Adipocyte (in vitro differentiated cells): ENCODE measurements at regions not wholly inside any gene's neighbourhood (a gene's known extent, or its start where the extent isn't known, plus 50 kb on each side); places are given as distances from the start of the nearest gene placed in this dataset.

ENCODE experiments used
- DNase-seq: peaks from one replicate; pipeline ENCODE4 v3.0.0-alpha.2; 2015; ENCODE audit warnings: low read depth
- H3K27me3 ChIP-seq: replicated peaks from 2 replicates; pipeline ENCODE4 v1.7.0; 2013; ENCODE audit warnings: mild to moderate bottlenecking, low read length, moderate library complexity; ENCODE audit not compliant: control insufficient read depth, insufficient read depth
- H3K36me3 ChIP-seq: 2 replicates; pipeline ENCODE4 v1.7.0; 2013; ENCODE audit warnings: low read length, mild to moderate bottlenecking, moderate library complexity; ENCODE audit not compliant: control insufficient read depth, insufficient read depth, severe bottlenecking
- H3K4me1 ChIP-seq: 2 replicates; pipeline ENCODE4 v1.7.0; 2013; ENCODE audit warnings: mild to moderate bottlenecking, low read length, moderate library complexity; ENCODE audit not compliant: control insufficient read depth, insufficient read depth
- H3K4me3 ChIP-seq: 2 replicates; pipeline ENCODE4 v1.7.0; 2013; ENCODE audit warnings: mild to moderate bottlenecking, low read length, moderate library complexity
- H3K9ac ChIP-seq: 2 replicates; pipeline ENCODE4 v1.7.0; 2013; ENCODE audit warnings: mild to moderate bottlenecking, low read length, moderate library complexity
- H3K9me3 ChIP-seq: 2 replicates; pipeline ENCODE4 v1.7.0; 2013; ENCODE audit warnings: mild to moderate bottlenecking, low read length, moderate library complexity; ENCODE audit not compliant: control insufficient read depth

- H3K4me1 ChIP-seq = no peaks in the 10 kb centered on the region
- no peaks in the 10 kb centered on the region for H3K27me3 ChIP-seq
- no peak overlapping the region for H3K9ac ChIP-seq
- no peak for DNase-seq
- no peaks in the 10 kb centered on the region for H3K9me3 ChIP-seq
- no peaks in the 10 kb centered on the region for H3K36me3 ChIP-seq
- H3K4me3 ChIP-seq = no peak overlapping the region
Measured at GRCh38 chr13:22287343-22287920, 616.6 kb downstream of the FGF9 start.

GRCh38 chr13:22288496-22288895 lies 617.6 kb downstream of the FGF9 start:
- DNase-seq = no peak
- no peaks in the 10 kb centered on the region for H3K9me3 ChIP-seq
- H3K36me3 ChIP-seq = no peaks in the 10 kb centered on the region
- H3K4me1 ChIP-seq = no peaks in the 10 kb centered on the region
- H3K27me3 ChIP-seq = no peaks in the 10 kb centered on the region
- H3K9ac ChIP-seq = no peak overlapping the region
- no peak overlapping the region for H3K4me3 ChIP-seq

GRCh38 chr13:22289711-22290110 lies 618.8 kb downstream of the FGF9 start:
- H3K9me3 ChIP-seq = no peaks in the 10 kb centered on the region
- H3K4me1 ChIP-seq = no peaks in the 10 kb centered on the region
- no peak overlapping the region for H3K4me3 ChIP-seq

GRCh38 chr13:22298530-22298929 lies 627.7 kb downstream of the FGF9 start:
- DNase-seq = no peak
- Histone ChIP-seq H3K27me3 (no peaks in the 10 kb centered on the region), H3K9ac (no peak overlapping the region), H3K4me1 (no peaks in the 10 kb centered on the region), H3K4me3 (no peak overlapping the region), H3K9me3 (peaks cover 10% of the 10 kb centered on the region), H3K36me3 (no peaks in the 10 kb centered on the region)

More at GRCh38 chr13:22289711-22290110, 618.8 kb downstream of the FGF9 start:
- no peak overlapping the region for H3K9ac ChIP-seq
- H3K27me3 ChIP-seq = no peaks in the 10 kb centered on the region
- no peak for DNase-seq
- no peaks in the 10 kb centered on the region for H3K36me3 ChIP-seq

GRCh38 chr13:22311734-22312404 lies 641.0 kb downstream of the FGF9 start:
- no peak for DNase-seq
- H3K4me3 ChIP-seq = no peak overlapping the region
- no peaks in the 10 kb centered on the region for H3K36me3 ChIP-seq
- no peaks in the 10 kb centered on the region for H3K4me1 ChIP-seq
- H3K27me3 ChIP-seq = no peaks in the 10 kb centered on the region
- no peak overlapping the region for H3K9ac ChIP-seq
- H3K9me3 ChIP-seq = no peaks in the 10 kb centered on the region

GRCh38 chr13:22312405-22312803 lies 641.5 kb downstream of the FGF9 start:
- H3K4me3 ChIP-seq = no peak overlapping the region
- no peaks in the 10 kb centered on the region for H3K36me3 ChIP-seq
- H3K9me3 ChIP-seq = no peaks in the 10 kb centered on the region
- no peaks in the 10 kb centered on the region for H3K4me1 ChIP-seq
- H3K9ac ChIP-seq = no peak overlapping the region
- DNase-seq = no peak
- H3K27me3 ChIP-seq = no peaks in the 10 kb centered on the region

- H3K27me3 ChIP-seq = no peaks in the 10 kb centered on the region
- no peaks in the 10 kb centered on the region for H3K36me3 ChIP-seq
- DNase-seq = no peak
- peaks cover 4% of the 10 kb centered on the region for H3K9me3 ChIP-seq
- H3K4me3 ChIP-seq = no peak overlapping the region
- no peak overlapping the region for H3K9ac ChIP-seq
- H3K4me1 ChIP-seq = no peaks in the 10 kb centered on the region
Measured at GRCh38 chr13:22316494-22317025, 645.7 kb downstream of the FGF9 start.

- no peaks in the 10 kb centered on the region for H3K4me1 ChIP-seq
- no peak for DNase-seq
- H3K9me3 ChIP-seq = peaks cover 4% of the 10 kb centered on the region
- no peaks in the 10 kb centered on the region for H3K27me3 ChIP-seq
- no peaks in the 10 kb centered on the region for H3K36me3 ChIP-seq
- no peak overlapping the region for H3K9ac ChIP-seq
- no peak overlapping the region for H3K4me3 ChIP-seq
Measured at GRCh38 chr13:22320991-22321390, 650.1 kb downstream of the FGF9 start.

- no peak overlapping the region for H3K4me3 ChIP-seq
- H3K4me1 ChIP-seq = no peaks in the 10 kb centered on the region
- no peak for DNase-seq
- no peaks in the 10 kb centered on the region for H3K36me3 ChIP-seq
- no peaks in the 10 kb centered on the region for H3K27me3 ChIP-seq
- no peak overlapping the region for H3K9ac ChIP-seq
- peaks cover 6% of the 10 kb centered on the region for H3K9me3 ChIP-seq
Measured at GRCh38 chr13:22325761-22326160, 654.9 kb downstream of the FGF9 start.

GRCh38 chr13:22332416-22332815 lies 661.5 kb downstream of the FGF9 start:
- H3K9me3 ChIP-seq = peaks cover 6% of the 10 kb centered on the region
- no peak for DNase-seq

GRCh38 chr13:22336460-22336859 lies 665.6 kb downstream of the FGF9 start:
- H3K4me1 ChIP-seq = no peaks in the 10 kb centered on the region
- no peaks in the 10 kb centered on the region for H3K9me3 ChIP-seq
- no peaks in the 10 kb centered on the region for H3K27me3 ChIP-seq
- H3K9ac ChIP-seq = no peak overlapping the region
- no peaks in the 10 kb centered on the region for H3K36me3 ChIP-seq
- DNase-seq = no peak
- no peak overlapping the region for H3K4me3 ChIP-seq

More at GRCh38 chr13:22332416-22332815, 661.5 kb downstream of the FGF9 start:
- H3K36me3 ChIP-seq = no peaks in the 10 kb centered on the region
- H3K9ac ChIP-seq = no peak overlapping the region
- H3K4me3 ChIP-seq = no peak overlapping the region
- H3K27me3 ChIP-seq = no peaks in the 10 kb centered on the region
- no peaks in the 10 kb centered on the region for H3K4me1 ChIP-seq
